ENCODE measurements at regions not wholly inside any gene's neighbourhood (a gene's known extent, or its start where the extent isn't known, plus 50 kb on each side); places are given as distances from the start of the nearest gene placed in this dataset.

GRCh38 chr12:111088409-111088808 lies 168.0 kb upstream of the MYL2 start:
- ChIA-PET RAD21 (ENCODE audit: low non-redundant PET in 1 of 2, low total read pairs in 2 of 2, uncharacterized antibody in 2 of 2, unreplicated experiment in 2 of 2) (no interaction called here), CTCF (no interaction called here), POLR2A (no interaction called here)
- no peaks in the 10 kb centered on the region for H4K20me1 ChIP-seq (ENCODE audit: insufficient read depth)
- H3K9me2 ChIP-seq (ENCODE audit: insufficient read depth): no peaks in the 10 kb centered on the region
- peaks cover 21% of the 10 kb centered on the region for H3K27me3 ChIP-seq (ENCODE audit: insufficient read depth, low read length)
- H3K9ac ChIP-seq (ENCODE audit: low read length): no peak overlapping the region
- TF ChIP-seq, protein P1, sequence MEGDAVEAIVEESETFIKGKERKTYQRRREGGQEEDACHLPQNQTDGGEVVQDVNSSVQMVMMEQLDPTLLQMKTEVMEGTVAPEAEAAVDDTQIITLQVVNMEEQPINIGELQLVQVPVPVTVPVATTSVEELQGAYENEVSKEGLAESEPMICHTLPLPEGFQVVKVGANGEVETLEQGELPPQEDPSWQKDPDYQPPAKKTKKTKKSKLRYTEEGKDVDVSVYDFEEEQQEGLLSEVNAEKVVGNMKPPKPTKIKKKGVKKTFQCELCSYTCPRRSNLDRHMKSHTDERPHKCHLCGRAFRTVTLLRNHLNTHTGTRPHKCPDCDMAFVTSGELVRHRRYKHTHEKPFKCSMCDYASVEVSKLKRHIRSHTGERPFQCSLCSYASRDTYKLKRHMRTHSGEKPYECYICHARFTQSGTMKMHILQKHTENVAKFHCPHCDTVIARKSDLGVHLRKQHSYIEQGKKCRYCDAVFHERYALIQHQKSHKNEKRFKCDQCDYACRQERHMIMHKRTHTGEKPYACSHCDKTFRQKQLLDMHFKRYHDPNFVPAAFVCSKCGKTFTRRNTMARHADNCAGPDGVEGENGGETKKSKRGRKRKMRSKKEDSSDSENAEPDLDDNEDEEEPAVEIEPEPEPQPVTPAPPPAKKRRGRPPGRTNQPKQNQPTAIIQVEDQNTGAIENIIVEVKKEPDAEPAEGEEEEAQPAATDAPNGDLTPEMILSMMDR (IDR thresholded peaks at IDR 0.05 in 2 of 3, conservative IDR thresholded peaks at IDR 0.05 in 1 of 3; ENCODE audit: borderline replicate concordance in 1 of 3, insufficient read depth in 1 of 3, low read depth in 2 of 3, low read length in 2 of 3): no peak
- TF ChIP-seq, protein P2, sequence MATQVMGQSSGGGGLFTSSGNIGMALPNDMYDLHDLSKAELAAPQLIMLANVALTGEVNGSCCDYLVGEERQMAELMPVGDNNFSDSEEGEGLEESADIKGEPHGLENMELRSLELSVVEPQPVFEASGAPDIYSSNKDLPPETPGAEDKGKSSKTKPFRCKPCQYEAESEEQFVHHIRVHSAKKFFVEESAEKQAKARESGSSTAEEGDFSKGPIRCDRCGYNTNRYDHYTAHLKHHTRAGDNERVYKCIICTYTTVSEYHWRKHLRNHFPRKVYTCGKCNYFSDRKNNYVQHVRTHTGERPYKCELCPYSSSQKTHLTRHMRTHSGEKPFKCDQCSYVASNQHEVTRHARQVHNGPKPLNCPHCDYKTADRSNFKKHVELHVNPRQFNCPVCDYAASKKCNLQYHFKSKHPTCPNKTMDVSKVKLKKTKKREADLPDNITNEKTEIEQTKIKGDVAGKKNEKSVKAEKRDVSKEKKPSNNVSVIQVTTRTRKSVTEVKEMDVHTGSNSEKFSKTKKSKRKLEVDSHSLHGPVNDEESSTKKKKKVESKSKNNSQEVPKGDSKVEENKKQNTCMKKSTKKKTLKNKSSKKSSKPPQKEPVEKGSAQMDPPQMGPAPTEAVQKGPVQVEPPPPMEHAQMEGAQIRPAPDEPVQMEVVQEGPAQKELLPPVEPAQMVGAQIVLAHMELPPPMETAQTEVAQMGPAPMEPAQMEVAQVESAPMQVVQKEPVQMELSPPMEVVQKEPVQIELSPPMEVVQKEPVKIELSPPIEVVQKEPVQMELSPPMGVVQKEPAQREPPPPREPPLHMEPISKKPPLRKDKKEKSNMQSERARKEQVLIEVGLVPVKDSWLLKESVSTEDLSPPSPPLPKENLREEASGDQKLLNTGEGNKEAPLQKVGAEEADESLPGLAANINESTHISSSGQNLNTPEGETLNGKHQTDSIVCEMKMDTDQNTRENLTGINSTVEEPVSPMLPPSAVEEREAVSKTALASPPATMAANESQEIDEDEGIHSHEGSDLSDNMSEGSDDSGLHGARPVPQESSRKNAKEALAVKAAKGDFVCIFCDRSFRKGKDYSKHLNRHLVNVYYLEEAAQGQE (IDR thresholded peaks at IDR 0.05; ENCODE audit: low read depth): no peak
- TF ChIP-seq POLR2A (IDR thresholded peaks at IDR 0.05; ENCODE audit: borderline replicate concordance, extremely low read depth, insufficient read depth, insufficient read length): no peak
- TF ChIP-seq EZH2phosphoT487 (IDR thresholded peaks at IDR 0.05; ENCODE audit: borderline replicate concordance): no peak
- no peak for TF ChIP-seq EZH2 (IDR thresholded peaks at IDR 0.05)
- no peak for TF ChIP-seq POLR2AphosphoS5 (IDR thresholded peaks at IDR 0.05; ENCODE audit: low read depth, low read length)
- no peak for TF ChIP-seq ZNF274 (IDR thresholded peaks at IDR 0.05; ENCODE audit: low read depth, low read length)
- TF ChIP-seq TCF7L2 (IDR thresholded peaks at IDR 0.05; ENCODE audit: borderline replicate concordance, extremely low read depth, insufficient read depth, insufficient read length): no peak
- TF ChIP-seq SRF (IDR thresholded peaks at IDR 0.05; ENCODE audit: low read depth): no peak
- no peak for TF ChIP-seq ZBTB33 (IDR thresholded peaks at IDR 0.05; ENCODE audit: extremely low read depth, insufficient replicate concordance, low read length)
- no peak for TF ChIP-seq RAD21 (IDR thresholded peaks at IDR 0.05; ENCODE audit: low read depth)
- TF ChIP-seq FOSL1 (IDR thresholded peaks at IDR 0.05; ENCODE audit: low read depth): no peak
- TF ChIP-seq SIN3A (IDR thresholded peaks at IDR 0.05; ENCODE audit: low read depth): no peak
- no peak for TF ChIP-seq YY1 (IDR thresholded peaks at IDR 0.05; ENCODE audit: extremely low read depth, insufficient replicate concordance, low read depth, low read length)
- ATAC-seq (no peak), DNase-seq (ENCODE audit: low read depth, low spot score) (no peak)
- no TSS peak for BruUV-seq (replicated peaks)
- H3K79me2 ChIP-seq (ENCODE audit: insufficient read depth, low read length): no peaks in the 10 kb centered on the region
- H3K4me2 ChIP-seq (ENCODE audit: low read length): no peak overlapping the region
- no peak overlapping the region for H3K4me3 ChIP-seq (replicated peaks in 1 of 2; ENCODE audit: low read depth in 1 of 2, low read length in 2 of 2)
- H3K27ac ChIP-seq (ENCODE audit: low read depth, low read length): no peak overlapping the region
- H3K36me3 ChIP-seq (ENCODE audit: control insufficient read depth in 1 of 2, insufficient read depth in 2 of 2, low read length in 2 of 2): no peaks in the 10 kb centered on the region
- no peaks in the 10 kb centered on the region for H3K4me1 ChIP-seq (ENCODE audit: control insufficient read depth in 1 of 2, insufficient read depth in 2 of 2, low read length in 2 of 2)
- H3K9me3 ChIP-seq (ENCODE audit: control insufficient read depth in 1 of 2, insufficient read depth in 1 of 2, low read depth in 1 of 2, low read length in 2 of 2): no peaks in the 10 kb centered on the region
- intact Hi-C loops (cut with micrococcal nuclease): no loop called here
- no peak overlapping the region for H2AFZ ChIP-seq (ENCODE audit: low read depth, low read length, poor library complexity, severe bottlenecking)
